MCF 10A (cell line): ENCODE measurements at regions not wholly inside any gene's neighbourhood (a gene's known extent, or its start where the extent isn't known, plus 50 kb on each side); places are given as distances from the start of the nearest gene placed in this dataset.

Experiments used
- BruUV-seq: library from RNA; stranded (reverse); fragments of 400-500 nt; replicated peaks from 2 replicates; lab custom pipeline; 2021; lab: Mats Ljungman, UMichigan
- CTCF ChIA-PET: fragments of 300-600 bp; sonication (Branson Sonifier 250); formaldehyde crosslinking; extraction: SDS; loops from one replicate; lab custom pipeline; 2021; ENCODE audit warnings: antibody characterized with exemption, inconsistent platforms; lab: Yijun Ruan, JAX
- POLR2A ChIA-PET: fragments of 300-600, 350-650 bp; sonication (Branson Sonifier 250); formaldehyde crosslinking; extraction: SDS; loops from one replicate; lab custom pipeline; 2020; ENCODE audit warnings: antibody characterized with exemption, inconsistent platforms; lab: Yijun Ruan, JAX
- DNase-seq: peaks from one replicate; pipeline ENCODE4 v3.0.0-alpha.2; 2018; ENCODE audit not compliant: unreplicated experiment
- H3K27ac Mint-ChIP-seq: one replicate; pipeline ENCODE4 v1.8.0; 2022; ENCODE audit warnings: mild to moderate bottlenecking, low read depth, mixed read lengths; ENCODE audit not compliant: unreplicated experiment
- H3K27me3 Mint-ChIP-seq: one replicate; pipeline ENCODE4 v1.8.0; 2022; ENCODE audit warnings: mixed read lengths; ENCODE audit not compliant: insufficient read depth, unreplicated experiment
- H3K36me3 Mint-ChIP-seq: one replicate; pipeline ENCODE4 v1.8.0; 2022; ENCODE audit warnings: mild to moderate bottlenecking, moderate library complexity, mixed read lengths; ENCODE audit not compliant: insufficient read depth, unreplicated experiment
- H3K4me1 Mint-ChIP-seq: one replicate; pipeline ENCODE4 v1.8.0; 2022; ENCODE audit warnings: mixed read lengths; ENCODE audit not compliant: insufficient read depth, unreplicated experiment
- H3K4me3 Mint-ChIP-seq: one replicate; pipeline ENCODE4 v1.8.0; 2022; ENCODE audit warnings: mild to moderate bottlenecking, moderate library complexity, mixed read lengths; ENCODE audit not compliant: unreplicated experiment
- H3K9me3 Mint-ChIP-seq: one replicate; pipeline ENCODE4 v1.8.0; 2022; ENCODE audit warnings: mixed read lengths; ENCODE audit not compliant: unreplicated experiment
- intact Hi-C: fragments of 100-400 bp; cut with micrococcal nuclease; formaldehyde crosslinking; loops from 2 replicates; pipeline ENCODE4 v1.14.1; 2022
- TF ChIP-seq, protein P1 (sequence below): fragments of 200-600 bp; IDR thresholded peaks from one replicate; pipeline ENCODE4 v1.8.0; 2022; ENCODE audit warnings: antibody characterized with exemption, mild to moderate bottlenecking; ENCODE audit not compliant: unreplicated experiment

DNA sequence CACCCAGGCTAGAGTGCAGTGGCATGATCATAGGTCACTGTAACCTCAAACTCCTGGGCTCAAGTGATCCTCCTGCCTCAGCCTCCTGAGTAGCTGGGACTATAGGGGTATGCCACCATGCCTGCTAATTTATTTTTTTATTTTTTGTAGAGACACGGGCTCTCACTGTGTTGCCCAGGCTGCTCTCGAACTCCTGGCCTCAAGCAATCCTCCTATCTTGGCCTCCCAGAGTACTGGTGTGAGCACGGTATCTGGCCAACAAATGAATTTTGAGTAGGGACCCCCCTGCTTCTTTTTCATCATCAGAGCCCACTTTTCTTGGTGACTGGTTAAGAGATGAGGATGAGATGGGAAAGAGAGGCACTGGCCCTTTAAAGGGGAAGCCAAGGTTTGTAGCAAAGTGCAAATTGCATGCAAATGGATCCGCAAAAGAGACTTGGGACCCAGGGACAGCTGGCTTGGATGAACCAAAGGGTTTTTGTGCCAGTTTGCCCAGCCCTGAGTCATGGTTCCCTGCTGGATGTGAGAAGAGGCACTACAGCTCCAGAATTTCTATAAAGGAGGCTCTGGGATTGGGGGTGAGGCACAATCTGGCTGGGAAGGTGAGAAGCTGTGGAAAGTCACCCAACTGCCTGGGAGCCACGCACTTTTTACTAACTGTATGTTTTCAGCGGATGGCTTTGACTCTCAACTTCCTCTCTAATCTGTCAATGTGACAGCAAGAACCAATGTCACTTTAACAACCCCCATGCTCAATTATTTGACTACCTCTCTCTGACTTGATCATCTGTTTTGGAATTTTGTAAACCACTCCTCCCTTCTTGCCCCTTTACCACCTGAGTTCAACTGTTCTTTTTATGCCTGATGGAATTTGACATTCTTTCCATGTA lies 58.7 kb upstream of the RNF24 start:
- no peak overlapping the region for H3K27ac Mint-ChIP-seq
- H3K36me3 Mint-ChIP-seq, result no peaks in the 10 kb centered on the region
- intact Hi-C loops, result loop anchor here (10.0 kb wide), 1 partner anchor 289 kb away; the partner anchor contains the start of genes CENPB and SPEF1
- H3K4me1 Mint-ChIP-seq, result peaks cover 44% of the 10 kb centered on the region
- TF ChIP-seq, protein P1, sequence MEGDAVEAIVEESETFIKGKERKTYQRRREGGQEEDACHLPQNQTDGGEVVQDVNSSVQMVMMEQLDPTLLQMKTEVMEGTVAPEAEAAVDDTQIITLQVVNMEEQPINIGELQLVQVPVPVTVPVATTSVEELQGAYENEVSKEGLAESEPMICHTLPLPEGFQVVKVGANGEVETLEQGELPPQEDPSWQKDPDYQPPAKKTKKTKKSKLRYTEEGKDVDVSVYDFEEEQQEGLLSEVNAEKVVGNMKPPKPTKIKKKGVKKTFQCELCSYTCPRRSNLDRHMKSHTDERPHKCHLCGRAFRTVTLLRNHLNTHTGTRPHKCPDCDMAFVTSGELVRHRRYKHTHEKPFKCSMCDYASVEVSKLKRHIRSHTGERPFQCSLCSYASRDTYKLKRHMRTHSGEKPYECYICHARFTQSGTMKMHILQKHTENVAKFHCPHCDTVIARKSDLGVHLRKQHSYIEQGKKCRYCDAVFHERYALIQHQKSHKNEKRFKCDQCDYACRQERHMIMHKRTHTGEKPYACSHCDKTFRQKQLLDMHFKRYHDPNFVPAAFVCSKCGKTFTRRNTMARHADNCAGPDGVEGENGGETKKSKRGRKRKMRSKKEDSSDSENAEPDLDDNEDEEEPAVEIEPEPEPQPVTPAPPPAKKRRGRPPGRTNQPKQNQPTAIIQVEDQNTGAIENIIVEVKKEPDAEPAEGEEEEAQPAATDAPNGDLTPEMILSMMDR, result no peak
- POLR2A ChIA-PET, result interaction anchor here (0.5 to 1.9 kb wide), 7 partner anchors 11 to 666 kb away, joined by 3 to 5 read pairs (median 3); no protein-coding TSS in a partner anchor
- no peak for DNase-seq
- CTCF ChIA-PET, result interaction anchor here (0.8 to 5.9 kb wide), 6 partner anchors 11 to 355 kb away, joined by 3 to 44 read pairs (median 6); no protein-coding TSS in a partner anchor
- H3K27me3 Mint-ChIP-seq, result no peaks in the 10 kb centered on the region
- no peak overlapping the region for H3K4me3 Mint-ChIP-seq
- no peaks in the 10 kb centered on the region for H3K9me3 Mint-ChIP-seq
- no TSS peak for BruUV-seq

DNA sequence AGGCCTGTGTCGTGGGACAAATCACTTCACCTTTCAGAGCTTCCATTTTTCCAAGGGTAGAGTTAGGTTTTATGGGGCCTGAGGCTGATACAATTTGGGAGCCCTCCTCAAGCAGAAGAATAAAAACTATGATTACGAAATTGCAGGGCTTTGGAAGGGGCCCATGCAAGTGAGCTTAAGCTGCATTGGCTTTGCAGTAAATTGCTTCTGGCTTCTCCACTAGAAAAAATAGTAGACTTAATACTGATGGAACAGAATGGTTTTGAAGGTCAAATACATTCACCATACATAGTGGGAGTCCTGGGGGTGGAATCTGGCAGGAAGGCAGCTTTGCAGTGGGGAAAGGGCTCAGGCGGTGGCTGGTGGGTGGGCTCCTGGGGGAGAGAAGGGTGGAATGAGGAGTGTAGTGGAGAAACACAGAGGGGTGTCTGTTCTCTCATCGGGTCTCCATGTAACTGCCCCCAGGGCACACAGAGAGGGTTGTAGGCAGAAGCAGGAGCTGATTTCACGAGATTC lies 55.9 kb upstream of the RNF24 start:
- DNase-seq, result no peak
- H3K36me3 Mint-ChIP-seq, result no peaks in the 10 kb centered on the region
- TF ChIP-seq, protein P1, result no peak
- intact Hi-C loops, result loop anchor here (10.0 kb wide), 1 partner anchor 286 kb away; the partner anchor contains the start of genes CENPB and SPEF1
- H3K27me3 Mint-ChIP-seq, result no peaks in the 10 kb centered on the region
- no peaks in the 10 kb centered on the region for H3K9me3 Mint-ChIP-seq
- no TSS peak for BruUV-seq
- peaks cover 52% of the 10 kb centered on the region for H3K4me1 Mint-ChIP-seq
- no peak overlapping the region for H3K27ac Mint-ChIP-seq
- ChIA-PET CTCF (interaction anchor here (0.6 to 5.9 kb wide), 14 partner anchors 13 to 729 kb away, joined by 3 to 44 read pairs (median 6); no protein-coding TSS in a partner anchor), POLR2A (interaction anchor here (0.6 to 3.6 kb wide), 7 partner anchors 16 to 57 kb away, joined by 3 to 12 read pairs (median 3); no protein-coding TSS in a partner anchor)
- H3K4me3 Mint-ChIP-seq, result no peak overlapping the region

DNA sequence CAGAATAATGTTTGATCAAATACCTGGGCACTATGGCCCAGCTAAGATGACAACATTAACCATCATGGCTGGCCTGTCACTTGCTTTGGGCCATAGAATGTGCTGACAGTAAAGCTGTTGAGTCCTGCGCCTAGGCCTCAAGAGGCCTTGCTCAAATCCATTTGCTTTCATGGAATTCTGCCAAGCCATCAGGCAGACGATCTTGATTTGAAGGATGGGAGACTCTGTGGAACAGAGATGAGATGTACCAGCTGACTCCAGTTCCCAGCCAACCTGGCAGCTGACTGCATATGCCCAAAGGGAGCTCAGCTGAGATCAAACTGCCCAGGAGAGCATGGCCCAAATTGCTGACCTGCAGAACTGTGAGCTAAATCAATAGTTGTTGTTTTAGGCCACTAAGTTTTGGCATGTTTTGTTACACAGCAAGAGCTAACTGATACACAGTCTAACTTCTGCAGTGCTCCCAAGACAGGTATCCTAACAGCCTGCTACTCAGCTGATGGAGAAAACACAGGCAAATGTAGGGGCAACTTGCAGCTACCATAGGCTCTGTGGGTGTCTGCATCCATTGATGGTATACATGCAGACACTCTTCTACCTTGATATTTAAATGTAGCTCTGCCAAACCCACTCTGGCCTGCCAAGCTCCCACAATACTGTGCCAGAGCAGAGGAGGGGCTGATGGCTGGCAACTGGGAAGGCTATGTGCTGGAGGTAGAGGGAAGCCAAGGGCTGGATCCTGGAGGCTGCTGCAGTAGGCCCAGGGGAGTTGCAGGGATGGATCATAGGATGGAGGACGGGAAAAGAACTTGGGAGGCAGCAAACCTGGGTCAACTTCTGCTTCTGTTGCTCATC lies 55.2 kb upstream of the RNF24 start:
- H3K4me3 Mint-ChIP-seq, result no peak overlapping the region
- TF ChIP-seq, protein P1, result no peak
- no peaks in the 10 kb centered on the region for H3K27me3 Mint-ChIP-seq
- no peak for DNase-seq
- H3K4me1 Mint-ChIP-seq, result peaks cover 52% of the 10 kb centered on the region
- ChIA-PET POLR2A (interaction anchor here (0.6 to 3.6 kb wide), 10 partner anchors 15 to 180 kb away, joined by 3 to 12 read pairs (median 3); no protein-coding TSS in a partner anchor), CTCF (interaction anchor here (0.6 to 5.9 kb wide), 10 partner anchors 14 to 728 kb away, joined by 3 to 44 read pairs (median 8); no protein-coding TSS in a partner anchor)
- H3K9me3 Mint-ChIP-seq, result no peaks in the 10 kb centered on the region
- H3K27ac Mint-ChIP-seq, result no peak overlapping the region
- intact Hi-C loops, result loop anchor here (10.0 kb wide), 1 partner anchor 286 kb away; the partner anchor contains the start of genes CENPB and SPEF1
- no peaks in the 10 kb centered on the region for H3K36me3 Mint-ChIP-seq
- no TSS peak for BruUV-seq
